LNCAP (cell line): ENCODE measurements at regions not wholly inside any gene's neighbourhood (a gene's known extent, or its start where the extent isn't known, plus 50 kb on each side); places are given as distances from the start of the nearest gene placed in this dataset.

Source experiments
- CTCF ChIP-seq: fragments of 450-650 bp; IDR thresholded peaks from 2 replicates; pipeline ENCODE4 v1.5.1; 2017; ENCODE audit warnings: mild to moderate bottlenecking

GRCh38 chr13:59300355-59301173 is 863.2 kb downstream of the DIAPH3 start:
- TF ChIP-seq CTCF: no peak

GRCh38 chr13:59301174-59301567 is 862.6 kb downstream of the DIAPH3 start:
- no peak for TF ChIP-seq CTCF

GRCh38 chr13:59303433-59303832 is 860.3 kb downstream of the DIAPH3 start:
- TF ChIP-seq CTCF: no peak

- no peak for TF ChIP-seq CTCF
Observed at GRCh38 chr13:59304596-59304995, 859.1 kb downstream of the DIAPH3 start.

- TF ChIP-seq CTCF: no peak
Observed at GRCh38 chr13:59305896-59306295, 857.8 kb downstream of the DIAPH3 start.

GRCh38 chr13:59312776-59313175 is 851.0 kb downstream of the DIAPH3 start:
- no peak for TF ChIP-seq CTCF

GRCh38 chr13:59318320-59318930 is 845.3 kb downstream of the DIAPH3 start:
- TF ChIP-seq CTCF: peak; percentile 74
